PC-3 (cell line): ENCODE measurements at regions not wholly inside any gene's neighbourhood (a gene's known extent, or its start where the extent isn't known, plus 50 kb on each side); places are given as distances from the start of the nearest gene placed in this dataset.

Source experiments
- CTCF ChIP-seq: fragments of 300-600 bp; sonication (generic); conservative IDR thresholded peaks from 2 replicates; pipeline ENCODE4 v1.5.1; 2017; ENCODE audit warnings: antibody characterized with exemption, low read depth, mild to moderate bottlenecking, low read length
- EZH2 ChIP-seq: fragments of 300-600 bp; sonication (generic); IDR thresholded peaks from one replicate; pipeline ENCODE4 v1.6.1; 2017; ENCODE audit warnings: antibody characterized with exemption, mild to moderate bottlenecking, low read length; ENCODE audit not compliant: unreplicated experiment
- EZH2phosphoT487 ChIP-seq: fragments of 300-600 bp; sonication (generic); IDR thresholded peaks from 2 replicates; pipeline ENCODE4 v1.6.1; 2018; ENCODE audit warnings: mild to moderate bottlenecking, antibody characterized with exemption, low read length, borderline replicate concordance

- no peak for TF ChIP-seq EZH2
- no peak for TF ChIP-seq CTCF
- no peak for TF ChIP-seq EZH2phosphoT487
Observed at GRCh38 chr3:106534206-106534605, 665.4 kb upstream of the CBLB start.
